ENCODE measurements at regions not wholly inside any gene's neighbourhood (a gene's known extent, or its start where the extent isn't known, plus 50 kb on each side); places are given as distances from the start of the nearest gene placed in this dataset.

DNA sequence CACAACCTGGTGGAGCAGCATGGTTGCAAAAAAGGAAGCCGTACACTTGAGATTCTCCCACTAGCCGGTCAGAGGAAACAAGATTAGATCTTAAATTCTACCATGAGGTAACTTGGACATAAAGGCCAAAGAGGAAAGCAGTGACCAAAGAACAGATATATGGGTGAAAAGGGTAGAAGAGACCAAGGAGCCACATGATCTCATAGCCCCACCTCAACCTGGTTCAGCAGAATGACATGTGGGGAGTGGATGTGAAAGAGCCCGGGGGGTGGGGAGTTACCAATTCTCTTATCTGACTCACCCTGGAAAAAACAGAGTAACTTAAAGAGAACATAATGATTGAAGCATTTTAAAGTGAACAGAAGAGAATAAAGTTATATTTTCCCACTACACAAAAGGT lies 683.0 kb downstream of the DSC3 start:
- Histone ChIP-seq H3K9ac (ENCODE audit: low read depth in 2 of 2, low read length in 2 of 2) (no peak overlapping the region), H3K27ac (no peak overlapping the region), H3K4me3 (no peak overlapping the region), H3K36me3 (no peaks in the 10 kb centered on the region), H3K27me3 (no peaks in the 10 kb centered on the region), H3K9me3 (no peaks in the 10 kb centered on the region), H3K4me1 (no peaks in the 10 kb centered on the region)
- intact Hi-C loops (cut with DNase I), result no loop called here
- no peak for DNase-seq
- TF ChIP-seq, protein P1, sequence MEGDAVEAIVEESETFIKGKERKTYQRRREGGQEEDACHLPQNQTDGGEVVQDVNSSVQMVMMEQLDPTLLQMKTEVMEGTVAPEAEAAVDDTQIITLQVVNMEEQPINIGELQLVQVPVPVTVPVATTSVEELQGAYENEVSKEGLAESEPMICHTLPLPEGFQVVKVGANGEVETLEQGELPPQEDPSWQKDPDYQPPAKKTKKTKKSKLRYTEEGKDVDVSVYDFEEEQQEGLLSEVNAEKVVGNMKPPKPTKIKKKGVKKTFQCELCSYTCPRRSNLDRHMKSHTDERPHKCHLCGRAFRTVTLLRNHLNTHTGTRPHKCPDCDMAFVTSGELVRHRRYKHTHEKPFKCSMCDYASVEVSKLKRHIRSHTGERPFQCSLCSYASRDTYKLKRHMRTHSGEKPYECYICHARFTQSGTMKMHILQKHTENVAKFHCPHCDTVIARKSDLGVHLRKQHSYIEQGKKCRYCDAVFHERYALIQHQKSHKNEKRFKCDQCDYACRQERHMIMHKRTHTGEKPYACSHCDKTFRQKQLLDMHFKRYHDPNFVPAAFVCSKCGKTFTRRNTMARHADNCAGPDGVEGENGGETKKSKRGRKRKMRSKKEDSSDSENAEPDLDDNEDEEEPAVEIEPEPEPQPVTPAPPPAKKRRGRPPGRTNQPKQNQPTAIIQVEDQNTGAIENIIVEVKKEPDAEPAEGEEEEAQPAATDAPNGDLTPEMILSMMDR (IDR thresholded peaks at IDR 0.05), result no peak

DNA sequence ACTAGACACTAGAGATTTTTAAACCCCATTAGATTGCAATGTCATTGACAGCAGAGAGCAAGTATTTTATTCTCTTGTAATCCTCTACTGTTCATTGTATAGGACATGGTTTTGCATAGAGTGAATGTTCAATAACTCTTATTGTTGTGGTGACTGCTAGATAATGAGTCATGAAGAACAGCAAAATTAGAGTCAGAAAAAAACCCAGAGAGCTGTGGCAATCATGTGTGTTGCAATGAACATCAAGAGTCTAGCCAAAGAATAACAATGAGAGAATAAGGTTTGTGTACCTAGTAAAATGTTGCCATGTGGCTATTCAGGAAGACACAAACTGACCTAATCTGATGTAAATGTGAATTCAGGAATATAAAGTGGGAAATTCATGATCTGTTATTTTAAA lies 684.0 kb downstream of the DSC3 start:
- intact Hi-C loops (cut with DNase I), result no loop called here
- no peaks in the 10 kb centered on the region for H3K27me3 ChIP-seq

DNA sequence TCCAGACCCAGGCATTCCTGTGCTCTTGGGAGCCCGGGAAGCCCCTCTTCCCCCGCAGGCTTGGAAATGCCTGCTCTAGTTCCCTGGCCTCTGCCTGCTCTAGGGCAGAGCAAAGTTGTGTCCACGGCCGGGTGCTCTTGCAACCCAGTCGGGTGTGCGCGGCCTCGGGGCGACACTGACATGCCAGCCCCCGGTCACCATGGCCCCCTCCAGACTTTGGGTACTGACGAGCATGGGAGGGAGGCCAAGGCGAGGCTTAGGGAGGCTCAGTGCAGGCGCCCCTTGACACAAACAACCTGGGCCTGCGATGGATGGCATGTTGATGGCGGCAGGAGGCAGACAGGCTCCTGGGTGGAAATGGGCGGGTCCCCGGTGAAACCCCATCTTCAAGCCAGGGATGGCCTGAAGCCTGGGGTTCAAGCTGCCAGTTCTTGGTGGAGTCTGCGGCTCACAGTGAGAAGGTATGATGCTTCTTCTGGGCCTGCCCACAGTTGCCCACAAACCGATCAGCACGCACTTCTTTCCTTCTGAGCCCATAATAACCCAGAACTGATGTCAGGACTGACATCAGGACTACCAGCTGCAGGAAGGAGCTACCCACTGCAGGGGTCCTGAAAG lies 689.9 kb downstream of the DSC3 start:
- TF ChIP-seq, protein P1 (IDR thresholded peaks at IDR 0.05), result no peak
- no peaks in the 10 kb centered on the region for H3K4me1 ChIP-seq
- H3K36me3 ChIP-seq, result no peaks in the 10 kb centered on the region
- no peak overlapping the region for H3K9ac ChIP-seq (ENCODE audit: low read depth in 2 of 2, low read length in 2 of 2)
- H3K27ac ChIP-seq, result no peak overlapping the region
- intact Hi-C loops (cut with DNase I), result no loop called here
- H3K27me3 ChIP-seq, result no peaks in the 10 kb centered on the region
- DNase-seq, result no peak
- H3K9me3 ChIP-seq, result no peaks in the 10 kb centered on the region
- no peak overlapping the region for H3K4me3 ChIP-seq

More for the DNA sequence above, 684.0 kb downstream of the DSC3 start:
- DNase-seq, result no peak
- H3K9me3 ChIP-seq, result no peaks in the 10 kb centered on the region
- H3K4me1 ChIP-seq, result no peaks in the 10 kb centered on the region
- no peak overlapping the region for H3K4me3 ChIP-seq
- no peak overlapping the region for H3K9ac ChIP-seq (ENCODE audit: low read depth in 2 of 2, low read length in 2 of 2)
- TF ChIP-seq, protein P1 (IDR thresholded peaks at IDR 0.05), result no peak
- no peak overlapping the region for H3K27ac ChIP-seq
- no peaks in the 10 kb centered on the region for H3K36me3 ChIP-seq

DNA sequence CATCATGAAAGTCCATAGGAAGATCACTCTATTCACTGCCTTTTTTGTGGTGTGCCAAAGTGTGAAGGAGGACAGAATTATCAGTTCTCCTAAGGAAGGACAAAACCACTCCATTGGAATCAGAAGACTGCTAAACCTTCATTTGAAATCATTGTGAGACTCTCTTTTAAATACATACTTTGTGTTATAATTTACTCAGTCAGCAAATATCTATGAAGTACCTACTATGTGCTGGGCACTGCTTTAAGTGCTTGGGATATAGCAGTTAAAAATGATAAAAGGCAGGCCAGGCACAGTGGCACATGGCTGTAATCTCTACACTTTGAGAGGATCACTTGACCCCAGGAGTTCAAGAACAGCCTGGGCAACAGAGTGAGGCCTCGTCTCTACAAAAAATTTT lies 692.3 kb downstream of the DSC3 start:
- no peak for DNase-seq
- Histone ChIP-seq H3K36me3 (no peaks in the 10 kb centered on the region), H3K27me3 (no peaks in the 10 kb centered on the region), H3K4me3 (no peak overlapping the region), H3K9ac (ENCODE audit: low read depth in 2 of 2, low read length in 2 of 2) (no peak overlapping the region), H3K9me3 (no peaks in the 10 kb centered on the region), H3K4me1 (no peaks in the 10 kb centered on the region), H3K27ac (no peak overlapping the region)
- intact Hi-C loops (cut with DNase I), result no loop called here
- TF ChIP-seq, protein P1 (IDR thresholded peaks at IDR 0.05), result no peak

DNA sequence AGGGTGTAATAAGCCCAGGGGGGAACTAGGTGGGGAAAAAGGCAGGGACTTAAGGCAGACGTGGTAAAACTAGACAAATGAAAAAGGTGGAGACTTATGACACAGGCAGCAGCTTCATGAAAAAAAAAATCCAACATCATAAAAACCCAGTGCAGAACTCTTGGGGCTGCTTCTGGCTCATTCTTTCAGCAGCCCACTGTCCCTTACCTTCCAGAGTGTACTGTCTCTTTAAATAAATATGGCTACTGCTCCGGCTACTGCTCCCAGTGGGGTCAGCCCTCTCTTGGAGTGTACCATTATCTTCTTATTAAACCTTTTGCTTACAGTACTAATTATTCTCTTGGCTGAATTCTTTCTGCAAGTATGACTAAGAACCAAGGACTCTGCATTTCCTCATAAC lies 699.5 kb downstream of the DSC3 start:
- Histone ChIP-seq H3K9ac (ENCODE audit: low read depth in 2 of 2, low read length in 2 of 2) (no peak overlapping the region), H3K36me3 (no peaks in the 10 kb centered on the region), H3K27ac (no peak overlapping the region), H3K4me1 (no peaks in the 10 kb centered on the region), H3K4me3 (no peak overlapping the region), H3K9me3 (no peaks in the 10 kb centered on the region), H3K27me3 (no peaks in the 10 kb centered on the region)
- TF ChIP-seq, protein P1 (IDR thresholded peaks at IDR 0.05), result no peak
- intact Hi-C loops (cut with DNase I), result no loop called here
- DNase-seq, result no peak

Measured in colonic mucosa (tissue), 4 donors.